KMS-11 (cell line): ENCODE measurements at regions not wholly inside any gene's neighbourhood (a gene's known extent, or its start where the extent isn't known, plus 50 kb on each side); places are given as distances from the start of the nearest gene placed in this dataset.

Source experiments
- H2AFZ ChIP-seq: fragments of 200-600 bp; sonication (generic); 2 replicates; pipeline ENCODE4 v1.6.1; 2016; ENCODE audit warnings: antibody characterized with exemption, mixed run types, low read depth
- H3K27ac ChIP-seq: fragments of 200-600 bp; sonication (generic); 2 replicates; pipeline ENCODE4 v1.6.1; 2016; ENCODE audit warnings: mild to moderate bottlenecking, mixed run types
- H3K27me3 ChIP-seq: fragments of 200-600 bp; sonication (generic); 2 replicates; pipeline ENCODE4 v1.6.1; 2017; ENCODE audit warnings: mild to moderate bottlenecking, low read depth, mixed run types, moderate library complexity; ENCODE audit not compliant: insufficient read depth
- H3K36me3 ChIP-seq: fragments of 200-600 bp; sonication (generic); 2 replicates; pipeline ENCODE4 v1.6.1; 2017; ENCODE audit warnings: mild to moderate bottlenecking, mixed run types; ENCODE audit not compliant: insufficient read depth
- H3K4me1 ChIP-seq: fragments of 200-600 bp; sonication (generic); 2 replicates; pipeline ENCODE4 v1.6.1; 2016; ENCODE audit warnings: mild to moderate bottlenecking, low read depth, mixed run types; ENCODE audit not compliant: poor library complexity, severe bottlenecking
- H3K4me2 ChIP-seq: fragments of 200-600 bp; sonication (generic); 2 replicates; pipeline ENCODE4 v1.7.0; 2016; ENCODE audit warnings: mild to moderate bottlenecking, mixed run types
- H3K4me3 ChIP-seq: fragments of 200-600 bp; sonication (generic); IDR thresholded peaks from 2 replicates; pipeline ENCODE4 v1.6.1; 2017; ENCODE audit warnings: low read depth, low read length, mixed read lengths; ENCODE audit not compliant: insufficient read depth
- H3K79me2 ChIP-seq: fragments of 200-600 bp; sonication (generic); 2 replicates; pipeline ENCODE4 v1.6.1; 2016; ENCODE audit warnings: low read depth, mixed run types; ENCODE audit not compliant: insufficient read depth
- H3K9ac ChIP-seq: fragments of 200-600 bp; sonication (generic); 2 replicates; pipeline ENCODE4 v1.6.1; 2016; ENCODE audit warnings: mild to moderate bottlenecking, mixed run types
- H4K20me1 ChIP-seq: fragments of 200-600 bp; sonication (generic); 2 replicates; pipeline ENCODE4 v1.6.1; 2016; ENCODE audit warnings: mild to moderate bottlenecking, mixed run types; ENCODE audit not compliant: insufficient read depth
- CTCF ChIP-seq: fragments of 200-600 bp; sonication (generic); conservative IDR thresholded peaks from 2 replicates; pipeline ENCODE4 v1.6.1; 2017; ENCODE audit warnings: low read depth, mild to moderate bottlenecking, antibody characterized with exemption, low read length, moderate library complexity, mixed read lengths

- no peak for TF ChIP-seq CTCF
These were observed 145.5 kb upstream of the OTX2 start for GRCh38 chr14:56955745-56956144.

DNA sequence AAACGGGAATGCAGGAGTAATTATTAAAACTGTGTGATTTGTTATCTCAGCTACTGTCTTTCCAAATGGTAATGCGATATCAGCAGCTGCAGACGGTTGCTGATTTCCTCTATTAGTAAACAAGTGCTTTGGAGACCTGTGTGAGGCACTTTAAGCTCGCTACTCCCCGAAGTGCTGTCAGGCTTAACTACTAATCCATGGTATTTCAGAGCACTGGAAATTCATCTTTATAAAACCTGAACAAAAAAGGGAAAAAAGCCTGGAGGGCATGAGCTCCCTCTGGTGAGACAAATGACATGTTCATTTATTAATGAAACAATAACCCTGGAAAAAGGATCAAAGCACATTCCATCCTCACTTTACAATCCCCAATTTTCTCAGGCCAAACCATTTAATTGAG is 143.6 kb upstream of the OTX2 start:
- H3K4me2 ChIP-seq = no peak overlapping the region
- no peaks in the 10 kb centered on the region for H3K36me3 ChIP-seq
- no peaks in the 10 kb centered on the region for H3K4me1 ChIP-seq
- TF ChIP-seq CTCF = no peak
- H3K27me3 ChIP-seq = no peaks in the 10 kb centered on the region
- H4K20me1 ChIP-seq = no peaks in the 10 kb centered on the region
- H3K9ac ChIP-seq = no peak overlapping the region
- H3K27ac ChIP-seq = no peak overlapping the region
- H3K4me3 ChIP-seq = no peak overlapping the region
- no peak overlapping the region for H2AFZ ChIP-seq
- no peaks in the 10 kb centered on the region for H3K79me2 ChIP-seq

More at GRCh38 chr14:56955745-56956144, 145.5 kb upstream of the OTX2 start:
- Histone ChIP-seq H3K27me3 (no peaks in the 10 kb centered on the region), H4K20me1 (no peaks in the 10 kb centered on the region), H2AFZ (no peak overlapping the region), H3K79me2 (no peaks in the 10 kb centered on the region), H3K36me3 (no peaks in the 10 kb centered on the region), H3K4me1 (no peaks in the 10 kb centered on the region), H3K27ac (no peak overlapping the region), H3K4me3 (no peak overlapping the region), H3K4me2 (no peak overlapping the region), H3K9ac (no peak overlapping the region)

DNA sequence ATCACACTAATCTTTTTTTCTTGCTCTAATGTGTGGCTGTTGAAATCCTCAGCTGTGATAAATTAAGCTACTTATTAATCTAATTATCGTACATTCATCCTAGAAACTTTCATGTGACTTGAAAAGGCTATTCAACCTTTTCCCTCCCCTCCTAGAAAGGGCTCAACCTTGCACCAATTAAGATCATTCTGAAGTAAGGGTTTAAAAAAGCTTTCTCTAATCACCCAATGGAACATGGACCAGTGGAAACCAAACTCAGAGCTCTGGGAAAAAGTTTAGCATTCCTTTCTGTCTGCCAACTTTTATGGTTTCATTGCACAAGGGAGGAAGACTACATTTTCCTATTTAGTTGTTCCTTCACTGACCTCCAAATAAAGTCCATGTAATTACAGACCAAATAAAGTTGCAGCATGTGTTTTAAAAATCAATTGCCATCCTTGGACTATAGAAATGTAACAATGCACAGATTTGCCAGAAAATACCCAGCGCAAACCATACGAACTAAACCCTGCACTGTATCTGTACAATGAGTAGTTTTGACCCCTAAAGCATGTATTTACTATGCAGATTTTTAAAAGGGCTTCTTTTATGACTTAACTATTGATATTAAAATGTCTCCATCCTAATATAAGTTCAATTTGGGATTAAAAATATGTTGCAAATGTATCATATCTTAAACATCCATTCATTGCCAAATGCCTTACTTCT is 142.6 kb upstream of the OTX2 start:
- Histone ChIP-seq H4K20me1 (no peaks in the 10 kb centered on the region), H2AFZ (no peak overlapping the region), H3K27ac (no peak overlapping the region), H3K79me2 (no peaks in the 10 kb centered on the region), H3K9ac (no peak overlapping the region), H3K27me3 (no peaks in the 10 kb centered on the region), H3K4me1 (no peaks in the 10 kb centered on the region), H3K36me3 (no peaks in the 10 kb centered on the region), H3K4me3 (no peak overlapping the region), H3K4me2 (no peak overlapping the region)
- TF ChIP-seq CTCF = no peak

GRCh38 chr14:56949828-56950227 is 139.5 kb upstream of the OTX2 start:
- TF ChIP-seq CTCF = no peak
- Histone ChIP-seq H3K79me2 (no peaks in the 10 kb centered on the region), H3K27me3 (no peaks in the 10 kb centered on the region), H2AFZ (no peak overlapping the region), H3K9ac (no peak overlapping the region), H3K27ac (no peak overlapping the region), H3K4me1 (no peaks in the 10 kb centered on the region), H3K4me3 (no peak overlapping the region), H4K20me1 (no peaks in the 10 kb centered on the region), H3K36me3 (no peaks in the 10 kb centered on the region), H3K4me2 (no peak overlapping the region)
